H1 (cell line): ENCODE measurements at regions not wholly inside any gene's neighbourhood (a gene's known extent, or its start where the extent isn't known, plus 50 kb on each side); places are given as distances from the start of the nearest gene placed in this dataset.

Experiments
- CTCF ChIA-PET: fragments of 300-600 bp; sonication (Branson Sonifier 250); formaldehyde crosslinking; loops from one replicate; lab custom pipeline; 2021; ENCODE audit not compliant: partially characterized antibody; lab: Charles Lee
- POLR2A ChIA-PET: fragments of 300-600 bp; sonication (Branson Sonifier 250); formaldehyde crosslinking; loops from one replicate; lab custom pipeline; 2021; ENCODE audit warnings: inconsistent platforms; ENCODE audit not compliant: partially characterized antibody; lab: Charles Lee
- DNase-seq, 2 experiments: peaks; one replicate each; pipeline versions ENCODE4 v3.0.0 to v3.0.0-alpha.2; 2010 to 2022; ENCODE audit warnings: low spot score in 2 of 2, low read depth in 1 of 2, mixed read lengths in 1 of 2
- FAIRE-seq: peaks from 2 replicates; lab custom pipeline; 2011; peaks lifted over from hg19 to GRCh38; lab: Jason Lieb, UNC
- H2AFZ ChIP-seq: 2 replicates; pipeline ENCODE4 v1.8.1; 2012; ENCODE audit warnings: low read length, inconsistent platforms
- H2AK5ac ChIP-seq: 2 replicates; pipeline ENCODE4 v1.6.1; 2013; ENCODE audit warnings: low read depth, low read length
- H2BK120ac ChIP-seq: replicated peaks from 2 replicates; pipeline ENCODE3; 2013; ENCODE audit warnings: low read depth, low read length, inconsistent platforms
- H2BK12ac ChIP-seq: 2 replicates; pipeline ENCODE4 v1.6.1; 2013; ENCODE audit warnings: low read depth, low read length
- H2BK15ac ChIP-seq: 2 replicates; pipeline ENCODE4 v1.6.1; 2013; ENCODE audit warnings: low read length
- H2BK20ac ChIP-seq: 2 replicates; pipeline ENCODE4 v1.6.1; 2013; ENCODE audit warnings: low read length
- H2BK5ac ChIP-seq: 2 replicates; pipeline ENCODE4 v1.6.1; 2013; ENCODE audit warnings: low read depth, low read length
- H3K14ac ChIP-seq: 2 replicates; pipeline ENCODE4 v1.6.1; 2013; ENCODE audit warnings: inconsistent platforms; ENCODE audit not compliant: insufficient read length
- H3K18ac ChIP-seq: 2 replicates; pipeline ENCODE4 v1.6.1; 2013; ENCODE audit warnings: low read length; ENCODE audit errors: extremely low read depth
- H3K23ac ChIP-seq: 2 replicates; pipeline ENCODE4 v1.6.1; 2013; ENCODE audit warnings: inconsistent platforms; ENCODE audit not compliant: insufficient read length
- H3K23me2 ChIP-seq: 2 replicates; pipeline ENCODE4 v1.6.1; 2013; ENCODE audit warnings: low read depth, low read length
- H3K27ac ChIP-seq: 2 replicates; pipeline ENCODE4 v1.6.1; 2011; ENCODE audit warnings: low read depth, low read length, inconsistent platforms
- H3K27me3 ChIP-seq, 4 experiments: replicated peaks in 1 of 4; 1 replicate in 1 of 4; 2 replicates in 3 of 4; pipeline versions ENCODE4 v1.6.1 to v1.8.1; 2011 to 2013; ENCODE audit warnings: low read length in 3 of 4, mild to moderate bottlenecking in 3 of 4, inconsistent platforms in 2 of 4, mixed read lengths in 2 of 4, moderate library complexity in 1 of 4; ENCODE audit not compliant: control insufficient read depth in 3 of 4, insufficient read depth in 3 of 4; ENCODE audit errors: extremely low read depth in 1 of 4
- H3K36me3 ChIP-seq, 4 experiments: 2 replicates each; pipeline versions ENCODE4 v1.6.1 to v1.8.1; 2011 to 2013; ENCODE audit warnings: mild to moderate bottlenecking in 4 of 4, low read length in 3 of 4, moderate library complexity in 2 of 4, control low read depth in 1 of 4, inconsistent platforms in 1 of 4; ENCODE audit not compliant: insufficient read depth in 4 of 4, control insufficient read depth in 2 of 4
- H3K4ac ChIP-seq: replicated peaks from 2 replicates; pipeline ENCODE3; 2013; ENCODE audit warnings: low read length, low read depth, mixed read lengths, inconsistent platforms; ENCODE audit not compliant: insufficient read length
- H3K4me1 ChIP-seq, 4 experiments: replicated peaks in 1 of 4; 1 replicate in 1 of 4; 2 replicates in 3 of 4; pipeline versions ENCODE4 v1.6.1 to v1.8.1; 2011 to 2013; ENCODE audit warnings: low read length in 3 of 4, inconsistent platforms in 2 of 4, mixed read lengths in 1 of 4; ENCODE audit not compliant: insufficient read depth in 4 of 4, control insufficient read depth in 3 of 4
- H3K4me2 ChIP-seq, 2 experiments: 2 replicates each; pipeline versions ENCODE4 v1.6.1 to v1.8.1; 2011 to 2013; ENCODE audit warnings: low read depth in 2 of 2, low read length in 2 of 2, control low read depth in 1 of 2, inconsistent platforms in 1 of 2, mild to moderate bottlenecking in 1 of 2; ENCODE audit not compliant: insufficient read depth in 1 of 2
- H3K4me3 ChIP-seq, 4 experiments: fragments of 200-600, 300-600 bp in 1 of 4; sonication (generic), shearing (Covaris generic), sonication (Bioruptor Twin) in 1 of 4; 2 replicates each; pipeline versions ENCODE4 v1.5.1 to v1.8.1; 2011 to 2016; ENCODE audit warnings: low read length in 4 of 4, low read depth in 3 of 4, control low read depth in 2 of 4, inconsistent platforms in 2 of 4, mild to moderate bottlenecking in 2 of 4, mixed read lengths in 1 of 4, moderate library complexity in 1 of 4; ENCODE audit not compliant: insufficient read depth in 2 of 4; ENCODE audit errors: extremely low read depth in 1 of 4
- H3K56ac ChIP-seq: replicated peaks from 2 replicates; pipeline ENCODE3; 2013; ENCODE audit warnings: low read depth, mild to moderate bottlenecking, mixed read lengths, low read length, inconsistent platforms; ENCODE audit not compliant: insufficient read length
- H3K79me1 ChIP-seq: 2 replicates; pipeline ENCODE4 v1.6.1; 2013; ENCODE audit warnings: low read depth, low read length, control low read depth
- H3K79me2 ChIP-seq, 2 experiments: 2 replicates each; pipeline versions ENCODE4 v1.6.1 to v1.8.1; 2012 to 2013; ENCODE audit warnings: low read length in 2 of 2, mild to moderate bottlenecking in 2 of 2, inconsistent platforms in 1 of 2; ENCODE audit not compliant: insufficient read depth in 2 of 2, control insufficient read depth in 1 of 2
- H3K9ac ChIP-seq, 4 experiments: replicated peaks in 1 of 4; 1 replicate in 1 of 4; 2 replicates in 3 of 4; pipeline versions ENCODE4 v1.6.1 to v1.8.1; 2011 to 2013; ENCODE audit warnings: low read depth in 3 of 4, low read length in 3 of 4, control low read depth in 2 of 4, mild to moderate bottlenecking in 2 of 4, moderate library complexity in 2 of 4, inconsistent platforms in 1 of 4; ENCODE audit errors: extremely low read depth in 1 of 4
- H3K9me3 ChIP-seq, 2 experiments: 2 replicates each; pipeline versions ENCODE4 v1.6.1 to v1.8.1; 2012 to 2013; ENCODE audit warnings: mild to moderate bottlenecking in 2 of 2, moderate library complexity in 2 of 2, control low read depth in 1 of 2, inconsistent platforms in 1 of 2, low read depth in 1 of 2, low read length in 1 of 2, mixed read lengths in 1 of 2; ENCODE audit not compliant: insufficient read depth in 2 of 2
- H4K20me1 ChIP-seq, 2 experiments: replicated peaks in 1 of 2; 2 replicates each; pipeline versions ENCODE3 to v1.8.1; 2011 to 2013; ENCODE audit warnings: inconsistent platforms in 2 of 2, low read length in 2 of 2, mild to moderate bottlenecking in 1 of 2; ENCODE audit not compliant: insufficient read depth in 2 of 2, control insufficient read depth in 1 of 2
- H4K5ac ChIP-seq: 2 replicates; pipeline ENCODE4 v1.6.1; 2013; ENCODE audit warnings: low read length, low read depth, mixed read lengths, inconsistent platforms; ENCODE audit not compliant: insufficient read length
- H4K8ac ChIP-seq: 2 replicates; pipeline ENCODE4 v1.8.0; 2013; ENCODE audit warnings: mild to moderate bottlenecking, moderate library complexity, low read length, inconsistent platforms; ENCODE audit not compliant: insufficient read depth; ENCODE audit errors: extremely low read depth
- H4K91ac ChIP-seq: replicated peaks from 2 replicates; pipeline ENCODE3; 2013; ENCODE audit warnings: low read length, mixed read lengths, inconsistent platforms; ENCODE audit not compliant: insufficient read length
- CHD2 ChIP-seq: IDR thresholded peaks from 2 replicates; pipeline ENCODE4 v1.6.1; 2012; ENCODE audit warnings: low read length, improper control_type of control experiment
- SRF ChIP-seq: IDR thresholded peaks from 2 replicates; pipeline ENCODE4 v1.6.1; 2011; ENCODE audit warnings: mild to moderate bottlenecking, low read depth, low read length, moderate library complexity
- WGBS, 2 experiments: shearing (Covaris generic) in 1 of 2; methylation state at CpG; one replicate each; pipeline versions ENCODE4 v1.1.6 to v1.1.7; 2013 to 2015; ENCODE audit warnings: low lambda C conversion rate in 2 of 2, mixed read lengths in 2 of 2, inconsistent platforms in 1 of 2, low coverage in 1 of 2, missing lambda C conversion rate in 1 of 2; ENCODE audit not compliant: insufficient replicate concordance in 2 of 2, insufficient coverage in 1 of 2, insufficient read length in 1 of 2; ENCODE audit errors: extremely low coverage in 1 of 2, missing lambda C conversion rate in 1 of 2; 5-methylcytosine and 5-hydroxymethylcytosine counted together

GRCh38 chr13:108375034-108375433 is 105.5 kb downstream of the TNFSF13B start:
- CTCF ChIA-PET = interaction anchor here (1.0 kb wide), 2 partner anchors 11 to 33 kb away, joined by 4 read pairs; no protein-coding TSS in a partner anchor
- TF ChIP-seq SRF = no peak
- no peak for TF ChIP-seq CHD2

More at GRCh38 chr13:108375034-108375433, 105.5 kb downstream of the TNFSF13B start:
- POLR2A ChIA-PET = no interaction called here
- H3K4me1 ChIP-seq = no peaks in the 10 kb centered on the region
- H3K23ac ChIP-seq = no peak overlapping the region
- no peak overlapping the region for H3K4me3 ChIP-seq
- H3K4me2 ChIP-seq = no peak overlapping the region
- WGBS, 2 experiments = 95% methylated on average over 2 of the region's 2 CpGs; no CpG with 5 or more reads in 1 of the 2 experiments
- peaks cover 0 to 2% of the 10 kb centered on the region in 2 experiments for H4K20me1 ChIP-seq
- H3K27me3 ChIP-seq = no peaks in the 10 kb centered on the region
- no peaks in the 10 kb centered on the region for H3K23me2 ChIP-seq
- no peaks in the 10 kb centered on the region for H3K79me1 ChIP-seq
- H3K79me2 ChIP-seq = no peaks in the 10 kb centered on the region
- H3K9me3 ChIP-seq = 0 out of 4 replicates have a peak, but pooled peaks cover 0 to 2% of the 10 kb centered on the region in 2 experiments
- H2BK5ac ChIP-seq = no peak overlapping the region
- H3K27ac ChIP-seq = no peak overlapping the region
- no peak overlapping the region for H2BK12ac ChIP-seq
- H3K36me3 ChIP-seq = no peaks in the 10 kb centered on the region
- H3K56ac ChIP-seq = no peak overlapping the region
- no peak overlapping the region for H2AFZ ChIP-seq
- no peak overlapping the region for H3K4ac ChIP-seq
- H3K14ac ChIP-seq = no peak overlapping the region
- H4K5ac ChIP-seq = no peak overlapping the region
- H4K91ac ChIP-seq = no peak overlapping the region
- H2BK15ac ChIP-seq = no peak overlapping the region
- DNase-seq = no peak
- no peak for FAIRE-seq
- no peak overlapping the region for H2BK20ac ChIP-seq
- no peak overlapping the region for H4K8ac ChIP-seq
- H2AK5ac ChIP-seq = no peak overlapping the region
- no peak overlapping the region for H2BK120ac ChIP-seq
- H3K9ac ChIP-seq = no peak overlapping the region
- H3K18ac ChIP-seq = no peak overlapping the region
